OCI-LY7 (cell line): ENCODE measurements at regions not wholly inside any gene's neighbourhood (a gene's known extent, or its start where the extent isn't known, plus 50 kb on each side); places are given as distances from the start of the nearest gene placed in this dataset.

ENCODE experiments used
- BruUV-seq: library from RNA; stranded (reverse); fragments of 400-500 nt; replicated peaks from 2 replicates; lab custom pipeline; 2021; lab: Mats Ljungman, UMichigan
- CTCF ChIA-PET: fragments of 300-600 bp; sonication (Branson Sonifier 250); formaldehyde crosslinking; loops from one replicate; lab custom pipeline; 2022; ENCODE audit warnings: antibody characterized with exemption; ENCODE audit not compliant: unreplicated experiment; lab: Charles Lee
- POLR2A ChIA-PET: fragments of 300-600 bp; sonication (Branson Sonifier 250); formaldehyde crosslinking; loops from one replicate; lab custom pipeline; 2022; ENCODE audit warnings: antibody characterized with exemption; lab: Charles Lee
- DNase-seq: peaks from one replicate; pipeline ENCODE4 v3.0.0-alpha.2; 2015; ENCODE audit warnings: low spot score
- H2AFZ ChIP-seq: fragments of 200-600 bp; sonication (generic), shearing (Covaris generic); 2 replicates; pipeline ENCODE4 v1.6.1; 2014; ENCODE audit warnings: mild to moderate bottlenecking, antibody characterized with exemption, low read length, moderate library complexity
- H3K27ac ChIP-seq: fragments of 200-600 bp; sonication (generic); 2 replicates; pipeline ENCODE4 v1.5.1; 2014; ENCODE audit warnings: mixed run types, low read depth, mild to moderate bottlenecking, moderate library complexity, low read length, inconsistent platforms; ENCODE audit not compliant: poor library complexity, severe bottlenecking
- H3K36me3 ChIP-seq: fragments of 200-600 bp; sonication (generic); 2 replicates; pipeline ENCODE4 v1.6.1; 2014; ENCODE audit warnings: mild to moderate bottlenecking, antibody characterized with exemption, low read length, moderate library complexity, mixed read lengths; ENCODE audit not compliant: insufficient read depth
- H3K4me1 ChIP-seq: fragments of 200-600 bp; sonication (generic); 2 replicates; pipeline ENCODE4 v1.5.1; 2014; ENCODE audit warnings: mild to moderate bottlenecking, low read length; ENCODE audit not compliant: insufficient read depth, poor library complexity, severe bottlenecking
- H3K4me2 ChIP-seq: fragments of 200-600 bp; sonication (generic); 2 replicates; pipeline ENCODE4 v1.6.1; 2014; ENCODE audit warnings: mild to moderate bottlenecking, low read length
- H3K4me3 ChIP-seq: fragments of 200-600 bp; sonication (generic); 2 replicates; pipeline ENCODE4 v1.5.1; 2014; ENCODE audit warnings: mild to moderate bottlenecking, low read depth, low read length; ENCODE audit not compliant: poor library complexity, severe bottlenecking
- H3K79me2 ChIP-seq: fragments of 200-600 bp; sonication (generic); 2 replicates; pipeline ENCODE4 v1.6.1; 2016; ENCODE audit warnings: low read depth, mild to moderate bottlenecking, low read length, moderate library complexity, mixed read lengths; ENCODE audit not compliant: insufficient read depth
- H3K9me2 ChIP-seq: fragments of 200-600 bp; sonication (generic); 2 replicates; pipeline ENCODE4 v1.6.1; 2016; ENCODE audit warnings: mild to moderate bottlenecking, low read length, mixed read lengths; ENCODE audit not compliant: insufficient read depth
- H3K9me3 ChIP-seq: fragments of 200-600 bp; sonication (generic); 2 replicates; pipeline ENCODE4 v1.6.1; 2014; ENCODE audit warnings: mild to moderate bottlenecking, mixed run types, low read length, mixed read lengths
- H4K20me1 ChIP-seq: fragments of 200-600 bp; sonication (generic); 2 replicates; pipeline ENCODE4 v1.6.1; 2014; ENCODE audit warnings: mild to moderate bottlenecking, antibody characterized with exemption, low read length, moderate library complexity, mixed read lengths; ENCODE audit not compliant: insufficient read depth
- EZH2phosphoT487 ChIP-seq: fragments of 200-600 bp; sonication (generic); IDR thresholded peaks from 2 replicates; pipeline ENCODE4 v1.6.1; 2018; ENCODE audit warnings: low read depth, borderline replicate concordance, mild to moderate bottlenecking, mixed run types, antibody characterized with exemption, low read length, moderate library complexity, mixed read lengths
- intact Hi-C: fragments of 100-400 bp; cut with micrococcal nuclease; formaldehyde crosslinking; loops from one replicate; pipeline ENCODE4 v1.10.0; 2022; ENCODE audit not compliant: unreplicated experiment
- TF ChIP-seq, protein P1 (sequence below): fragments of 200-600 bp; sonication (generic); conservative IDR thresholded peaks from 2 replicates; pipeline ENCODE4 v1.5.1; 2014; ENCODE audit warnings: mild to moderate bottlenecking, antibody characterized with exemption, low read length, moderate library complexity, mixed read lengths

DNA sequence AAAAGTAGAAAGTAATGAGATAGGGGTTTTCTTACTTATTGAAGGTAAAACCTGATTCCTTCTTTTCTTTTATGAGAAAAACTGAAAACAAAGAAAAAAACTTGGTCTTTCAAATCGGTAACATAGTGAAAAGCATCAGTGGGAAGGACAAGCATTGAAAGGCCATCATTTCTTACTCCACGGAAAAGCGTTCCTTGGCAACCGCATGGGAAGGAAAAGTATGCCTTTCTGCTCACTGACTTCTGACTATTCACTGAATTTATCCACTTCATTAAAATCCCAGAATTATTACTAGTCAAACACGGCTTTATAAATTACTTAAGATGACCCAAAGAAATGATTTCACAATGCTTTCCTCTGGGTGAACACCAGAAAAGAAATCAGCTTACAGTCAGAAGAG is 646.7 kb downstream of the TLL1 start:
- no peak for DNase-seq
- Histone ChIP-seq H3K36me3 (no peaks in the 10 kb centered on the region), H3K79me2 (no peaks in the 10 kb centered on the region), H3K4me3 (no peak overlapping the region), H3K9me3 (no peaks in the 10 kb centered on the region), H3K4me1 (no peaks in the 10 kb centered on the region), H4K20me1 (no peaks in the 10 kb centered on the region), H3K4me2 (no peak overlapping the region), H3K27ac (no peak overlapping the region), H3K9me2 (no peaks in the 10 kb centered on the region), H2AFZ (no peak overlapping the region)
- BruUV-seq = no TSS peak
- intact Hi-C loops = no loop called here
- CTCF ChIA-PET = no interaction called here
- POLR2A ChIA-PET = no interaction called here
- no peak for TF ChIP-seq EZH2phosphoT487
- TF ChIP-seq, protein P1, sequence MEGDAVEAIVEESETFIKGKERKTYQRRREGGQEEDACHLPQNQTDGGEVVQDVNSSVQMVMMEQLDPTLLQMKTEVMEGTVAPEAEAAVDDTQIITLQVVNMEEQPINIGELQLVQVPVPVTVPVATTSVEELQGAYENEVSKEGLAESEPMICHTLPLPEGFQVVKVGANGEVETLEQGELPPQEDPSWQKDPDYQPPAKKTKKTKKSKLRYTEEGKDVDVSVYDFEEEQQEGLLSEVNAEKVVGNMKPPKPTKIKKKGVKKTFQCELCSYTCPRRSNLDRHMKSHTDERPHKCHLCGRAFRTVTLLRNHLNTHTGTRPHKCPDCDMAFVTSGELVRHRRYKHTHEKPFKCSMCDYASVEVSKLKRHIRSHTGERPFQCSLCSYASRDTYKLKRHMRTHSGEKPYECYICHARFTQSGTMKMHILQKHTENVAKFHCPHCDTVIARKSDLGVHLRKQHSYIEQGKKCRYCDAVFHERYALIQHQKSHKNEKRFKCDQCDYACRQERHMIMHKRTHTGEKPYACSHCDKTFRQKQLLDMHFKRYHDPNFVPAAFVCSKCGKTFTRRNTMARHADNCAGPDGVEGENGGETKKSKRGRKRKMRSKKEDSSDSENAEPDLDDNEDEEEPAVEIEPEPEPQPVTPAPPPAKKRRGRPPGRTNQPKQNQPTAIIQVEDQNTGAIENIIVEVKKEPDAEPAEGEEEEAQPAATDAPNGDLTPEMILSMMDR = no peak

DNA sequence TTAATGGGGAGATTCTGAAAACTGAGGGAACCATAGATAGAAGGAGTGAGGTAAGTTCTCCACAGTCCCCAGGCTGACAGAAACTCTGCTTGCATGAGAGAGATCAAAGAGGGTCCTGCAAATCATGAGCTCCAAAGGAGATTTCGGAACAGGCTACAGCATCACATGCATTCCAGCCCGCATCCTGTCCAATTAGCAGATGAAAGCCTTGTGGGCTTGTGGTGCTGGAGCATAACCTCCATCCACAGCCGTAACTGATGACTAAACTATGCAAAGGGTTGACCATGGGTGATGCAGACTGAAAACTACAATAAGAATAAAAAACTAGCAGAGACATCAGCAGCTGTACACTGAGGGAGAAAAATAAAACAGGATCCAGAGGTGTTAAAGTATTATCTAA is 654.5 kb downstream of the TLL1 start:
- no peak for DNase-seq
- POLR2A ChIA-PET = no interaction called here
- BruUV-seq = no TSS peak
- Histone ChIP-seq H3K9me3 (no peaks in the 10 kb centered on the region), H3K79me2 (no peaks in the 10 kb centered on the region), H3K27ac (no peak overlapping the region), H3K4me1 (no peaks in the 10 kb centered on the region), H3K36me3 (no peaks in the 10 kb centered on the region), H4K20me1 (no peaks in the 10 kb centered on the region), H3K9me2 (no peaks in the 10 kb centered on the region), H2AFZ (no peak overlapping the region), H3K4me3 (no peak overlapping the region), H3K4me2 (no peak overlapping the region)
- CTCF ChIA-PET = no interaction called here
- intact Hi-C loops = no loop called here
- TF ChIP-seq, protein P1 = no peak
- no peak for TF ChIP-seq EZH2phosphoT487

DNA sequence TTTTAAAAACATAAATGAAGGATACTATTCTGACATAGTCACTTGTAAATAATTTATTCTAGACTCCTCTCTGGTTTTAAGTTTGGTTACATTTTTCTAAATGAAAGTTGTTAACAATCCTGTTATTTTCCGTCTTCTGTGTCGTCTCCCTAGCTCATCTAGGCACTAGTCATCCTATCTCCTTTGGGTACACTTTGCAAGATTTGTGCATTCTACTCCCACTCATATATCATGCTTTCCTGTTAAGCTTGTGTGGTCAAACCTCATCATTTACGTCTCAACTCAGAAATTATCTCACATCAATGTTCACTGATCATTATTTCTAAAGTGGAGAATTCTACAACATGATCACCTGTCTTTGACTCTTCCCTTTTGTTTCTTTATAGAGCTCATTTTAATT is 658.7 kb downstream of the TLL1 start:
- Histone ChIP-seq H3K9me2 (no peaks in the 10 kb centered on the region), H3K4me1 (no peaks in the 10 kb centered on the region), H3K79me2 (no peaks in the 10 kb centered on the region), H3K9me3 (no peaks in the 10 kb centered on the region), H4K20me1 (no peaks in the 10 kb centered on the region), H2AFZ (no peak overlapping the region), H3K4me3 (no peak overlapping the region), H3K27ac (no peak overlapping the region), H3K36me3 (no peaks in the 10 kb centered on the region), H3K4me2 (no peak overlapping the region)
- CTCF ChIA-PET = no interaction called here
- POLR2A ChIA-PET = no interaction called here
- no peak for TF ChIP-seq EZH2phosphoT487
- TF ChIP-seq, protein P1 = no peak
- BruUV-seq = no TSS peak
- no peak for DNase-seq
- intact Hi-C loops = no loop called here
